NCI-H748 (cell line): ENCODE measurements at regions not wholly inside any gene's neighbourhood (a gene's known extent, or its start where the extent isn't known, plus 50 kb on each side); places are given as distances from the start of the nearest gene placed in this dataset.

Experiments used
- DNase-seq: peaks from one replicate; lab custom pipeline; 2025; ENCODE audit not compliant: unreplicated experiment; lab: John Stamatoyannopoulos, UW

- peak; percentile 35 for DNase-seq
Observed at GRCh38 chr7:132733860-132734259, 157.6 kb upstream of the PLXNA4 start.

GRCh38 chr7:132732321-132732865 lies 156.1 kb upstream of the PLXNA4 start:
- DNase-seq, result no peak

- no peak for DNase-seq
Observed at GRCh38 chr7:132730105-132730504, 153.8 kb upstream of the PLXNA4 start.

GRCh38 chr7:132723506-132724081 lies 147.3 kb upstream of the PLXNA4 start:
- DNase-seq, result no peak

GRCh38 chr7:132720835-132721234 lies 144.6 kb upstream of the PLXNA4 start:
- DNase-seq, result no peak

- no peak for DNase-seq
Observed at GRCh38 chr7:132713893-132714292, 137.6 kb upstream of the PLXNA4 start.

GRCh38 chr7:132709971-132710567 lies 133.8 kb upstream of the PLXNA4 start:
- peak; percentile 31 for DNase-seq

GRCh38 chr7:132708470-132708869 lies 132.2 kb upstream of the PLXNA4 start:
- DNase-seq, result no peak

- DNase-seq, result no peak
Observed at GRCh38 chr7:132705146-132705545, 128.9 kb upstream of the PLXNA4 start.

GRCh38 chr7:132703742-132704141 lies 127.5 kb upstream of the PLXNA4 start:
- DNase-seq, result no peak

- DNase-seq, result peak; percentile 57
Observed at GRCh38 chr7:132697003-132697402, 120.7 kb upstream of the PLXNA4 start.

- peak; percentile 75 for DNase-seq
Observed at GRCh38 chr7:132696332-132696731, 120.1 kb upstream of the PLXNA4 start.

GRCh38 chr7:132691201-132691600 lies 114.9 kb upstream of the PLXNA4 start:
- DNase-seq, result no peak

GRCh38 chr7:132690174-132690573 lies 113.9 kb upstream of the PLXNA4 start:
- DNase-seq, result no peak

- DNase-seq, result no peak
Observed at GRCh38 chr7:132687981-132688383, 111.7 kb upstream of the PLXNA4 start.

GRCh38 chr7:132687016-132687415 lies 110.7 kb upstream of the PLXNA4 start:
- DNase-seq, result no peak

GRCh38 chr7:132685277-132685676 lies 109.0 kb upstream of the PLXNA4 start:
- DNase-seq, result no peak

GRCh38 chr7:132683896-132684690 lies 107.8 kb upstream of the PLXNA4 start:
- no peak for DNase-seq

- no peak for DNase-seq
Observed at GRCh38 chr7:132681951-132682350, 105.7 kb upstream of the PLXNA4 start.

- DNase-seq, result no peak
Observed at GRCh38 chr7:132680590-132680989, 104.3 kb upstream of the PLXNA4 start.

GRCh38 chr7:132678656-132679055 lies 102.4 kb upstream of the PLXNA4 start:
- DNase-seq, result no peak

GRCh38 chr7:132677918-132678317 lies 101.6 kb upstream of the PLXNA4 start:
- no peak for DNase-seq
